Adrenal gland (tissue), 9 donors: ENCODE measurements at regions not wholly inside any gene's neighbourhood (a gene's known extent, or its start where the extent isn't known, plus 50 kb on each side); places are given as distances from the start of the nearest gene placed in this dataset.

Source experiments
- DNase-seq, 7 donors: peaks; one replicate each; pipeline ENCODE4 v3.0.0-alpha.2; 2019 to 2020
- H3K27ac ChIP-seq, 5 donors: fragments of 200-600 bp; sonication (generic) in 4 of 5; 1 replicate in 3 of 5; 2 replicates in 2 of 5; pipeline versions ENCODE4 v1.5.1 to v1.8.0; 2016 to 2020; ENCODE audit warnings: mild to moderate bottlenecking in 1 of 5
- H3K27me3 ChIP-seq: fragments of 200-600 bp; 2 replicates; pipeline ENCODE4 v1.8.0; 2021
- H3K36me3 ChIP-seq, 2 donors: fragments of 200-600 bp; replicated peaks in 1 of 2; 1 replicate in 1 of 2; 2 replicates in 1 of 2; pipeline versions ENCODE4 v1.5.1 to v1.8.0; 2018 to 2022
- H3K4me1 ChIP-seq, 2 donors: fragments of 200-600 bp; replicated peaks in 1 of 2; 1 replicate in 1 of 2; 2 replicates in 1 of 2; pipeline versions ENCODE4 v1.5.1 to v1.8.0; 2018 to 2021
- H3K4me3 ChIP-seq, 4 donors: fragments of 200-600 bp; sonication (generic) in 3 of 4; one replicate each; pipeline ENCODE4 v1.5.1; 2016 to 2018
- H3K9me3 ChIP-seq, 3 donors: fragments of 200-600 bp; sonication (generic) in 1 of 3; replicated peaks in 1 of 3; 1 replicate in 2 of 3; 2 replicates in 1 of 3; pipeline versions ENCODE4 v1.5.1 to v1.8.0; 2016 to 2021
- CTCF ChIP-seq, 6 experiments: fragments of 450-650 bp in 4 of 6; fragments of 200-600 bp in 2 of 6; sonication (generic) in 1 of 6; IDR thresholded peaks; 1 replicate in 5 of 6; 2 replicates in 1 of 6; pipeline versions ENCODE4 v1.5.1 to v1.8.0; 2016 to 2021; ENCODE audit warnings: antibody characterized with exemption in 6 of 6, mild to moderate bottlenecking in 2 of 6, moderate library complexity in 1 of 6
- POLR2A ChIP-seq, 2 donors: fragments of 450-650 bp; IDR thresholded peaks; one replicate each; pipeline ENCODE4 v1.6.1; 2017; ENCODE audit warnings: antibody characterized with exemption in 2 of 2, mild to moderate bottlenecking in 2 of 2, moderate library complexity in 1 of 2
- WGBS, 4 donors: extraction: QIAGEN DNeasy Blood & Tissue Kit in 2 of 4; methylation state at CpG; one replicate each; pipeline versions ENCODE4 v1.1.5 to v1.1.7; 2013 to 2017; 5-methylcytosine and 5-hydroxymethylcytosine counted together
- intact Hi-C, 2 donors: fragments of 100-400 bp; cut with DNase I; formaldehyde crosslinking; loops; one replicate each; pipeline versions ENCODE4 v1.14.1 to v1.15.0; 2022 to 2023
- donor health status: healthy with polysubstance abuse.
- donor health status: Bipolar disorder and iron deficiency.
- donor health status: DM: yes; HTN: yes; CAD: no.
- donor health status: DM: no; HTN: no; CAD: no.
- donor health status: DM: no; HTN: no; CAD: no.

GRCh38 chr6:51261691-51262090 lies 443.0 kb downstream of the TFAP2B start:
- 58 to 66% (median 63%) methylated on average over 5 of the region's 5 CpGs for WGBS, 4 donors
- Histone ChIP-seq H3K9me3 (no peaks in the 10 kb centered on the region), H3K4me1 (no peaks in the 10 kb centered on the region), H3K27me3 (no peaks in the 10 kb centered on the region), H3K36me3 (no peaks in the 10 kb centered on the region), H3K4me3 (no peak overlapping the region), H3K27ac (no peak overlapping the region)
- DNase-seq: no peak
- TF ChIP-seq POLR2A (IDR thresholded peaks at IDR 0.05): no peak
- TF ChIP-seq CTCF (IDR thresholded peaks at IDR 0.05): no peak
- intact Hi-C loops: no loop called here

GRCh38 chr6:51265426-51265825 lies 446.8 kb downstream of the TFAP2B start:
- Histone ChIP-seq H3K9me3 (no peaks in the 10 kb centered on the region), H3K4me3 (no peak overlapping the region), H3K4me1 (no peaks in the 10 kb centered on the region), H3K27me3 (no peaks in the 10 kb centered on the region), H3K27ac (no peak overlapping the region), H3K36me3 (no peaks in the 10 kb centered on the region)
- intact Hi-C loops: no loop called here
- no peak for TF ChIP-seq POLR2A (IDR thresholded peaks at IDR 0.05)
- DNase-seq: peak in 4 of 7 donors; percentile 15 to 35 (median 26)
- 43 to 59% (median 50%) methylated on average over 3 to 4 of the region's 4 CpGs for WGBS, 4 donors

- no peaks in the 10 kb centered on the region for H3K9me3 ChIP-seq
- H3K4me3 ChIP-seq: no peak overlapping the region
- no peak for DNase-seq
- intact Hi-C loops: no loop called here
- H3K36me3 ChIP-seq: no peaks in the 10 kb centered on the region
- H3K27ac ChIP-seq: no peak overlapping the region
- 48 to 87% (median 48%) methylated on average over 1 of the region's 1 CpG for WGBS, 4 donors
- no peak for TF ChIP-seq CTCF (IDR thresholded peaks at IDR 0.05)
- TF ChIP-seq POLR2A (IDR thresholded peaks at IDR 0.05): no peak
- H3K27me3 ChIP-seq: no peaks in the 10 kb centered on the region
- H3K4me1 ChIP-seq: no peaks in the 10 kb centered on the region
These were observed 447.9 kb downstream of the TFAP2B start for GRCh38 chr6:51266604-51267003.

- H3K9me3 ChIP-seq: no peaks in the 10 kb centered on the region
- TF ChIP-seq CTCF (IDR thresholded peaks at IDR 0.05): no peak
- TF ChIP-seq POLR2A (IDR thresholded peaks at IDR 0.05): no peak
- H3K4me1 ChIP-seq: no peaks in the 10 kb centered on the region
- WGBS, 4 donors: 28 to 32% (median 29%) methylated on average over 4 of the region's 4 CpGs
- intact Hi-C loops: no loop called here
- no peak overlapping the region for H3K4me3 ChIP-seq
- no peak overlapping the region for H3K27ac ChIP-seq
- no peaks in the 10 kb centered on the region for H3K27me3 ChIP-seq
- H3K36me3 ChIP-seq: no peaks in the 10 kb centered on the region
- DNase-seq: no peak
These were observed 450.0 kb downstream of the TFAP2B start for GRCh38 chr6:51268666-51269065.

GRCh38 chr6:51269876-51270275 lies 451.2 kb downstream of the TFAP2B start:
- no peak overlapping the region for H3K4me3 ChIP-seq
- no peaks in the 10 kb centered on the region for H3K4me1 ChIP-seq
- H3K27me3 ChIP-seq: no peaks in the 10 kb centered on the region
- no peaks in the 10 kb centered on the region for H3K9me3 ChIP-seq
- intact Hi-C loops: no loop called here
- TF ChIP-seq CTCF (IDR thresholded peaks at IDR 0.05) (no peak), POLR2A (IDR thresholded peaks at IDR 0.05) (no peak)
- H3K36me3 ChIP-seq: no peaks in the 10 kb centered on the region
- no peak for DNase-seq
- H3K27ac ChIP-seq: no peak overlapping the region
